Psoas muscle (tissue), 7 donors: ENCODE measurements at regions not wholly inside any gene's neighbourhood (a gene's known extent, or its start where the extent isn't known, plus 50 kb on each side); places are given as distances from the start of the nearest gene placed in this dataset.

ENCODE experiments used
- ATAC-seq, 4 donors: fragments of 200-7000 bp; cut with Tn5 transposase; one replicate each; pipeline ENCODE4 v1.9.1; 2020; ENCODE audit warnings: moderate library complexity in 3 of 4, mild to moderate bottlenecking in 2 of 4
- DNase-seq, 2 donors: peaks; one replicate each; pipeline ENCODE4 v3.0.0-alpha.2; 2020
- H3K27ac ChIP-seq: fragments of 200-600 bp; one replicate; pipeline ENCODE4 v1.8.0; 2022
- H3K27me3 ChIP-seq, 3 donors: fragments of 200-600 bp in 1 of 3; one replicate each; pipeline versions ENCODE4 v1.6.1 to v1.8.0; 2013 to 2022; ENCODE audit warnings: low read length in 2 of 3, mild to moderate bottlenecking in 2 of 3, moderate library complexity in 1 of 3; ENCODE audit not compliant: insufficient read depth in 3 of 3
- H3K36me3 ChIP-seq, 2 donors: fragments of 200-600 bp in 1 of 2; one replicate each; pipeline versions ENCODE4 v1.6.1 to v1.8.0; 2013 to 2022; ENCODE audit warnings: low read depth in 1 of 2, mild to moderate bottlenecking in 1 of 2, moderate library complexity in 1 of 2; ENCODE audit not compliant: insufficient read depth in 1 of 2
- H3K4me1 ChIP-seq: fragments of 200-600 bp; one replicate; pipeline ENCODE4 v1.8.0; 2022
- H3K4me3 ChIP-seq: fragments of 200-600 bp; one replicate; pipeline ENCODE4 v1.8.0; 2022; ENCODE audit warnings: mild to moderate bottlenecking
- H3K9me3 ChIP-seq: fragments of 200-600 bp; one replicate; pipeline ENCODE4 v1.8.0; 2022
- CTCF ChIP-seq: fragments of 200-600 bp; IDR thresholded peaks from one replicate; pipeline ENCODE4 v1.8.0; 2022; ENCODE audit warnings: antibody characterized with exemption
- WGBS, 3 donors: extraction: QIAGEN DNeasy Blood & Tissue Kit; methylation state at CpG; one replicate each; pipeline versions ENCODE4 v1.1.6 to v1.1.7; 2013; 5-methylcytosine and 5-hydroxymethylcytosine counted together
- intact Hi-C, 2 donors: fragments of 100-400 bp; cut with DNase I; formaldehyde crosslinking; loops; one replicate each; pipeline versions ENCODE4 v1.11.0 to v1.14.2; 2022
- donor health status: healthy with polysubstance abuse.
- donor health status: DM: no; HTN: no; CAD: no; lungs with moderate emphysema.
- donor health status: Bipolar disorder and iron deficiency.
- donor health status: healthy.
- donor health status: DM: yes; HTN: yes; CAD: no.
- donor health status: DM: no; HTN: no; CAD: no.
- donor health status: DM: yes; HTN: yes; CAD: no.

GRCh38 chr4:10877076-10877475, 192.5 kb upstream of the CLNK start:
- no peaks in the 10 kb centered on the region for H3K36me3 ChIP-seq
- no peak overlapping the region for H3K4me3 ChIP-seq
- DNase-seq (no peak), ATAC-seq (no peak)
- H3K4me1 ChIP-seq = no peaks in the 10 kb centered on the region
- H3K27ac ChIP-seq = no peak overlapping the region
- intact Hi-C loops = no loop called here
- H3K27me3 ChIP-seq = no peaks in the 10 kb centered on the region
- H3K9me3 ChIP-seq = no peaks in the 10 kb centered on the region
- TF ChIP-seq CTCF = no peak

- no peak for ATAC-seq
- Histone ChIP-seq H3K4me3 (no peak overlapping the region), H3K27ac (no peak overlapping the region), H3K36me3 (no peaks in the 10 kb centered on the region), H3K4me1 (no peaks in the 10 kb centered on the region), H3K9me3 (no peaks in the 10 kb centered on the region), H3K27me3 (no peaks in the 10 kb centered on the region)
- no peak for DNase-seq
- no peak for TF ChIP-seq CTCF
- 70 to 92% (median 89%) methylated on average over 2 of the region's 2 CpGs for WGBS, 3 donors
- intact Hi-C loops = no loop called here
These were observed 190.7 kb upstream of the CLNK start for GRCh38 chr4:10875144-10875799.

- intact Hi-C loops = no loop called here
- no peak overlapping the region for H3K27ac ChIP-seq
- ATAC-seq (no peak), DNase-seq (no peak)
- H3K9me3 ChIP-seq = no peaks in the 10 kb centered on the region
- no peaks in the 10 kb centered on the region for H3K4me1 ChIP-seq
- H3K27me3 ChIP-seq = no peaks in the 10 kb centered on the region
- no peak for TF ChIP-seq CTCF
- no peaks in the 10 kb centered on the region for H3K36me3 ChIP-seq
- WGBS, 3 donors = 77 to 85% (median 81%) methylated on average over 1 of the region's 1 CpG
- no peak overlapping the region for H3K4me3 ChIP-seq
These were observed 189.2 kb upstream of the CLNK start for GRCh38 chr4:10873809-10874208.

- Histone ChIP-seq H3K27ac (no peak overlapping the region), H3K4me3 (no peak overlapping the region), H3K36me3 (no peaks in the 10 kb centered on the region), H3K4me1 (no peaks in the 10 kb centered on the region), H3K27me3 (no peaks in the 10 kb centered on the region), H3K9me3 (no peaks in the 10 kb centered on the region)
- ATAC-seq (no peak), DNase-seq (no peak)
- 64 to 77% (median 72%) methylated on average over 4 of the region's 4 CpGs for WGBS, 3 donors
- TF ChIP-seq CTCF = no peak
- intact Hi-C loops = no loop called here
These were observed 188.4 kb upstream of the CLNK start for GRCh38 chr4:10872833-10873517.

GRCh38 chr4:10866666-10867065, 182.1 kb upstream of the CLNK start:
- H3K36me3 ChIP-seq = no peaks in the 10 kb centered on the region
- DNase-seq = no peak
- H3K4me1 ChIP-seq = no peaks in the 10 kb centered on the region
- intact Hi-C loops = no loop called here
- H3K27ac ChIP-seq = no peak overlapping the region
- H3K4me3 ChIP-seq = no peak overlapping the region
- no peaks in the 10 kb centered on the region for H3K9me3 ChIP-seq
- no peak for TF ChIP-seq CTCF
- WGBS, 3 donors = 19 to 33% (median 29%) methylated on average over 6 of the region's 6 CpGs
- no peak for ATAC-seq
- no peaks in the 10 kb centered on the region for H3K27me3 ChIP-seq
